ENCODE measurements at regions not wholly inside any gene's neighbourhood (a gene's known extent, or its start where the extent isn't known, plus 50 kb on each side); places are given as distances from the start of the nearest gene placed in this dataset.

DNA sequence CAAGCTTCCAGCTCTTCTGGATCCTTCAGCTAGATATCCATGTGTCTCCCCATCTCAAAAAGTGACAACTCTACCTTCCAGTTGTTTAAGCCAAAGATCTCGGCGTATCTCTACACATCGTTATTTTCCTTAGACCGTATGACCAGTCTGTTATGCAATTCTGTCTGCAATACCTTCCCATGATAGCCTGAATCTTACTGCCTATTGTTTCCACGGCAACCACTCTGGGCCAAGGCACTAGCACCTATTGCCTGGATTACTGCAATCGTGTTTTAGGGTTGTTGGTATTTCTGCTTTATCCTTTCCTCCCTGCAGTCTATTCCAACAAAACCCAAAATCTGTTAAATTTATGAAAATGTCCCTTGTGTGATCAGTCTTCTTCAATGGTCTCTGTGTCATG is 448.4 kb downstream of the MTRR start (continued):
- TF ChIP-seq, protein P1, sequence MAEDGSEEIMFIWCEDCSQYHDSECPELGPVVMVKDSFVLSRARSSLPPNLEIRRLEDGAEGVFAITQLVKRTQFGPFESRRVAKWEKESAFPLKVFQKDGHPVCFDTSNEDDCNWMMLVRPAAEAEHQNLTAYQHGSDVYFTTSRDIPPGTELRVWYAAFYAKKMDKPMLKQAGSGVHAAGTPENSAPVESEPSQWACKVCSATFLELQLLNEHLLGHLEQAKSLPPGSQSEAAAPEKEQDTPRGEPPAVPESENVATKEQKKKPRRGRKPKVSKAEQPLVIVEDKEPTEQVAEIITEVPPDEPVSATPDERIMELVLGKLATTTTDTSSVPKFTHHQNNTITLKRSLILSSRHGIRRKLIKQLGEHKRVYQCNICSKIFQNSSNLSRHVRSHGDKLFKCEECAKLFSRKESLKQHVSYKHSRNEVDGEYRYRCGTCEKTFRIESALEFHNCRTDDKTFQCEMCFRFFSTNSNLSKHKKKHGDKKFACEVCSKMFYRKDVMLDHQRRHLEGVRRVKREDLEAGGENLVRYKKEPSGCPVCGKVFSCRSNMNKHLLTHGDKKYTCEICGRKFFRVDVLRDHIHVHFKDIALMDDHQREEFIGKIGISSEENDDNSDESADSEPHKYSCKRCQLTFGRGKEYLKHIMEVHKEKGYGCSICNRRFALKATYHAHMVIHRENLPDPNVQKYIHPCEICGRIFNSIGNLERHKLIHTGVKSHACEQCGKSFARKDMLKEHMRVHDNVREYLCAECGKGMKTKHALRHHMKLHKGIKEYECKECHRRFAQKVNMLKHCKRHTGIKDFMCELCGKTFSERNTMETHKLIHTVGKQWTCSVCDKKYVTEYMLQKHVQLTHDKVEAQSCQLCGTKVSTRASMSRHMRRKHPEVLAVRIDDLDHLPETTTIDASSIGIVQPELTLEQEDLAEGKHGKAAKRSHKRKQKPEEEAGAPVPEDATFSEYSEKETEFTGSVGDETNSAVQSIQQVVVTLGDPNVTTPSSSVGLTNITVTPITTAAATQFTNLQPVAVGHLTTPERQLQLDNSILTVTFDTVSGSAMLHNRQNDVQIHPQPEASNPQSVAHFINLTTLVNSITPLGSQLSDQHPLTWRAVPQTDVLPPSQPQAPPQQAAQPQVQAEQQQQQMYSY (CRISPR knock-in tag; IDR thresholded peaks at IDR 0.05): no peak
- TF ChIP-seq EGR1 (IDR thresholded peaks at IDR 0.05; ENCODE audit: borderline replicate concordance in 1 of 2, low read depth in 2 of 2, low read length in 2 of 2) (no peak), IRF4 (IDR thresholded peaks at IDR 0.05; ENCODE audit: low read depth, low read length) (no peak), NFIC (IDR thresholded peaks at IDR 0.05; ENCODE audit: low read depth, low read length) (no peak), FOXK2 (IDR thresholded peaks at IDR 0.05) (no peak), SMC3 (IDR thresholded peaks at IDR 0.05; ENCODE audit: borderline replicate concordance, low read length) (no peak), BCL11A (IDR thresholded peaks at IDR 0.05; ENCODE audit: low read depth, low read length) (no peak)
- TF ChIP-seq, protein P2, sequence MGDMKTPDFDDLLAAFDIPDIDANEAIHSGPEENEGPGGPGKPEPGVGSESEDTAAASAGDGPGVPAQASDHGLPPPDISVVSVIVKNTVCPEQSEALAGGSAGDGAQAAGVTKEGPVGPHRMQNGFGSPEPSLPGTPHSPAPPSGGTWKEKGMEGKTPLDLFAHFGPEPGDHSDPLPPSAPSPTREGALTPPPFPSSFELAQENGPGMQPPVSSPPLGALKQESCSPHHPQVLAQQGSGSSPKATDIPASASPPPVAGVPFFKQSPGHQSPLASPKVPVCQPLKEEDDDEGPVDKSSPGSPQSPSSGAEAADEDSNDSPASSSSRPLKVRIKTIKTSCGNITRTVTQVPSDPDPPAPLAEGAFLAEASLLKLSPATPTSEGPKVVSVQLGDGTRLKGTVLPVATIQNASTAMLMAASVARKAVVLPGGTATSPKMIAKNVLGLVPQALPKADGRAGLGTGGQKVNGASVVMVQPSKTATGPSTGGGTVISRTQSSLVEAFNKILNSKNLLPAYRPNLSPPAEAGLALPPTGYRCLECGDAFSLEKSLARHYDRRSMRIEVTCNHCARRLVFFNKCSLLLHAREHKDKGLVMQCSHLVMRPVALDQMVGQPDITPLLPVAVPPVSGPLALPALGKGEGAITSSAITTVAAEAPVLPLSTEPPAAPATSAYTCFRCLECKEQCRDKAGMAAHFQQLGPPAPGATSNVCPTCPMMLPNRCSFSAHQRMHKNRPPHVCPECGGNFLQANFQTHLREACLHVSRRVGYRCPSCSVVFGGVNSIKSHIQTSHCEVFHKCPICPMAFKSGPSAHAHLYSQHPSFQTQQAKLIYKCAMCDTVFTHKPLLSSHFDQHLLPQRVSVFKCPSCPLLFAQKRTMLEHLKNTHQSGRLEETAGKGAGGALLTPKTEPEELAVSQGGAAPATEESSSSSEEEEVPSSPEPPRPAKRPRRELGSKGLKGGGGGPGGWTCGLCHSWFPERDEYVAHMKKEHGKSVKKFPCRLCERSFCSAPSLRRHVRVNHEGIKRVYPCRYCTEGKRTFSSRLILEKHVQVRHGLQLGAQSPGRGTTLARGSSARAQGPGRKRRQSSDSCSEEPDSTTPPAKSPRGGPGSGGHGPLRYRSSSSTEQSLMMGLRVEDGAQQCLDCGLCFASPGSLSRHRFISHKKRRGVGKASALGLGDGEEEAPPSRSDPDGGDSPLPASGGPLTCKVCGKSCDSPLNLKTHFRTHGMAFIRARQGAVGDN (IDR thresholded peaks at IDR 0.05): no peak
- TF ChIP-seq, protein P3, sequence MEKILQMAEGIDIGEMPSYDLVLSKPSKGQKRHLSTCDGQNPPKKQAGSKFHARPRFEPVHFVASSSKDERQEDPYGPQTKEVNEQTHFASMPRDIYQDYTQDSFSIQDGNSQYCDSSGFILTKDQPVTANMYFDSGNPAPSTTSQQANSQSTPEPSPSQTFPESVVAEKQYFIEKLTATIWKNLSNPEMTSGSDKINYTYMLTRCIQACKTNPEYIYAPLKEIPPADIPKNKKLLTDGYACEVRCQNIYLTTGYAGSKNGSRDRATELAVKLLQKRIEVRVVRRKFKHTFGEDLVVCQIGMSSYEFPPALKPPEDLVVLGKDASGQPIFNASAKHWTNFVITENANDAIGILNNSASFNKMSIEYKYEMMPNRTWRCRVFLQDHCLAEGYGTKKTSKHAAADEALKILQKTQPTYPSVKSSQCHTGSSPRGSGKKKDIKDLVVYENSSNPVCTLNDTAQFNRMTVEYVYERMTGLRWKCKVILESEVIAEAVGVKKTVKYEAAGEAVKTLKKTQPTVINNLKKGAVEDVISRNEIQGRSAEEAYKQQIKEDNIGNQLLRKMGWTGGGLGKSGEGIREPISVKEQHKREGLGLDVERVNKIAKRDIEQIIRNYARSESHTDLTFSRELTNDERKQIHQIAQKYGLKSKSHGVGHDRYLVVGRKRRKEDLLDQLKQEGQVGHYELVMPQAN (conservative IDR thresholded peaks at IDR 0.05): no peak
- TF ChIP-seq, protein P4, sequence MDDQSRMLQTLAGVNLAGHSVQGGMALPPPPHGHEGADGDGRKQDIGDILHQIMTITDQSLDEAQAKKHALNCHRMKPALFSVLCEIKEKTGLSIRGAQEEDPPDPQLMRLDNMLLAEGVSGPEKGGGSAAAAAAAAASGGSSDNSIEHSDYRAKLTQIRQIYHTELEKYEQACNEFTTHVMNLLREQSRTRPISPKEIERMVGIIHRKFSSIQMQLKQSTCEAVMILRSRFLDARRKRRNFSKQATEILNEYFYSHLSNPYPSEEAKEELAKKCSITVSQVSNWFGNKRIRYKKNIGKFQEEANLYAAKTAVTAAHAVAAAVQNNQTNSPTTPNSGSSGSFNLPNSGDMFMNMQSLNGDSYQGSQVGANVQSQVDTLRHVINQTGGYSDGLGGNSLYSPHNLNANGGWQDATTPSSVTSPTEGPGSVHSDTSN (IDR thresholded peaks at IDR 0.05; ENCODE audit: insufficient replicate concordance, low read depth, low read length): no peak

All from GM12878 (cell line).